Stimulated activated CD8-positive, alpha-beta memory T cell treated with anti-CD3 and anti-CD28 coated beads, Interleukin-15, amount 100 ng/mL, for 48 hours (primary cell): ENCODE measurements at regions not wholly inside any gene's neighbourhood (a gene's known extent, or its start where the extent isn't known, plus 50 kb on each side); places are given as distances from the start of the nearest gene placed in this dataset.
A peak's percentile ranks its signal among the peaks of the same experiment; 100 is the strongest.

Source experiments
- DNase-seq, 2 donors: peaks; one replicate each; pipeline ENCODE4 v3.0.0-alpha.2; 2020; ENCODE audit warnings: low read depth in 2 of 2

DNA sequence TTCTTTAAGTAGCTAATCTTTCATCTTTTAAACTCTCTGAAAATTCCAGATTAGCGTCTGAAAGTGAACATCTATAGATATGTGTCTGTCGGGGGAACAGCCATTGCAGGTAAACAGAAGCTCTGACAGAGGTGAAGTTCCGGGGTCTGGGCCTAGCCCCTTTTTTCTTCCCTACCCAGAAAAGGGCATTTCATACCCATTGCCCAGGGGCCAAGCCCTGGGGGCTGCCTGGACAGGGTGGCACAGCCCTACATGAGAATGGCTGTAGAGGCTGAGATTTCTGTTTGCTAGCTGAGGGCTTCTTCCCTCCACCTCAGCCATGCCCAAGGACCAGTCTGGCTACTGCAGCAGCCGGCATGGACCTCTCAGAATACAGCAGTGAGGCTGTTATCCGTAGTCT is 327.0 kb upstream of the PLET1 start:
- no peak for DNase-seq

DNA sequence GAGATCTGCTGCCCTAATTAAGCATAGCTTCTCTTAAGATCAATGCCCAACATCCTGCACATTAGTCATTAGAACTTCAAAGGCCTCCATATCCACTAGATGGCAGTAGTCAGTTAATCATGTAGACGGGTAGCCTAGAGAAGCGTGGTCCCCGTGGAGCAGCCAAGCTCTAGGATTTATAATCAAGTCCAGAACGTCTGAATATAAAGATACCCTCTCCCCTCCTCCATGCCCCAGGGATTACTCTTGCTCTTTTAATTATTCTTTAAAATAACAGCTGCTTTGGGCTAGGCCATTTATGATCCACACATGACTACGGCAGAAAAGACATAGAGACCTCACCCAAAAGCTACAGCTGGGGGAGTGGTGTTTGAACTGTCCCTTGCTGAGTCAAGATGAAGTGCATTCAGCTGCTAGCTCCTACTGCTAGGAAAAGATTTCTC is 327.6 kb upstream of the PLET1 start:
- peak in 1 of 2 donors; percentile 17 for DNase-seq

DNA sequence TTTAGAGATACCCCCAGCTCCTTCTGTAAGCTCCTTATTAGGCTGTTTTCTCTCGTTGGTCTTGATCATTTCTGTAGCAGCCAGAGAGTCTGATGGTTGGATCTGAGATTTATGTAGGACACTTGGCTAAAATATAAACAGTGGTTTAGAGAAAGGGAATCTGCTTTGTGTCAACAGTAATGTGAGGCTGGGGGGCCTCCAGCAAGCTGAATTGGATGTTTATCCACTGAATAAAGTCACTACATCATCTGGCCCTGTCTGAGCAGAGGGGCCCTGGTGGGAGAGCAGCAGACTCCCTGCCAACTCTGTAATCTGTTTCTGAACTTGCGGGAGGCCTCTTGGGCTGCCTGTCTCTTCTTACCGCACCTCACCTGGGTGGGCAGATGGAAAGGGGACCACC is 328.5 kb upstream of the PLET1 start:
- DNase-seq = no peak

DNA sequence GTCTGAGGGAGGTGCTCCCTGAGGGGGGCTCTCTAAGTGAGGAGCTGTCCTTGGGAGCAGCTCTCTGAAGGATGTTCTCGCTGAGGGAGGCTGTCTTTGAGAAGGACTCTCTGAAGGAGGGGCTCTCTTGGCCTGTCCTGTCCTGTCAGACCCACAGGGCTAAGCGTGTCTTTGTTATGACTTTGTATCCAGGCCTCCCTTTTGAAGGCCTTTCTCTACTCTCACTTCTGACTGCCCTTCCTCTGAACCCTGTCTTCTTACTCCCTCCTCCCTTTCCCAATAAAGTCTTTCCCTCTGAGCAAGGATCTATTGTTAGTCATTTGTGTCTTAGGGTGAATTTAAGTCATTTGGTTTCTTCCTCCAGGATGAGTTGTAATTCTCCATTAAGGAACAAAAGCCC is 330.1 kb upstream of the PLET1 start:
- DNase-seq = no peak

DNA sequence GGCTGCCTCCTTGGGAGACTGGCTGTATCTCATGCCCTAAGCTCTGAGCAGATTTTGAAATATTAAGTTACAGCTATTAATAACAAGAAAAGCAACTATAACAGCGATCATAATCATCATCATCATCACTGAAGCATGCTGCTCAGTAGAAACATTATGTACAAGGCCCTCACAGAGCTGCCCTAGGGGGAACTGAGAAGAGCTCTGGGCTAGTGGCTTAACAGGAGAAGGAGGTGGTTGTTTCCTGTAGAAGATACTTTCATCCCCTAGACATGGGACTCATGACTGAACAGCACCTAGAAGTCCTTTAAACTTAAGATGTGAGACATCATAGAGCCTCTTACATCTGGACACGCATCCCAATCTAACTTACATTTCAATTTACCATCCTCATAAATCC is 332.8 kb upstream of the PLET1 start:
- no peak for DNase-seq

DNA sequence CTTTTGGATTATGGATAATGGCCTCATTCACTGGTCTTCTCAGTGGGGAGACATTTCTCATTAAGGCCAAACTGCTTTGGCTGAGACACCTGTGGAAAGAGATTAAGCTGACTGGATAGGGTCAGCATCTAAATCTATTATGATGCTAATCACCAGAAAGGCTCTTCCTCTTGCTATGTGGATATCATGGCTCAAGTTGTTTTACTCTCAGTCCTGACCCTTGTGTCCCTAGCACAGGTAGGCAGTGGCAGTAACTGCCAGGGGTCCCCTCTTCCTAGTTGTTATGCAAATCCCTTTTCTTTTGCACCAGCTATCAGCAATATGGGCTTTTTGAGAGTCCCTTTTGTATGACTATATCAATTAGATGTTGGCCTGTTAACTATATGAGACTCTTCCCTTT is 335.7 kb upstream of the PLET1 start:
- DNase-seq = no peak

DNA sequence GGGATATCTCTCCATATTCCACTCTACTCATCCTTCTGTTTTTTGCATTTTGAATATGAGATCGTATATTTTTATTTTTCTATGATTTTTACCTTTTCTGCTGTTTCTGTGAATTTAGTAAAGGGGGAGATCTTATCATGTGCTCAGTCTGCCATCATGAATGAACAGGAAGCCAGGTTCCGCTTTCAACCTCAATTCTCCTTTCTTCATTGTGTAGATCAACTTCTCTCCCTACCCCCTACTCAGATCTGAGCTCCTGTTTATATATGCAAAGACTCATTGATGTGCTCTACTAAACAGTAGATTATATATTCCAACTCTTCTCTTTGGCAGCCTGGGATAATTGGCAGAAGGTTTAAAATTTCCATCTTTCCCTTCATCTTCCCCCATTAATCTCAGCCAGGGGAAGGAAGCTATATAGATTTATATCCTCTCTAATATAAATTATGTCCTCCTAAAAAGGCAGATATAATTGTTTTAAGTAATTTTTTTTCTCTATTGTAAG is 336.7 kb upstream of the PLET1 start:
- DNase-seq = no peak

DNA sequence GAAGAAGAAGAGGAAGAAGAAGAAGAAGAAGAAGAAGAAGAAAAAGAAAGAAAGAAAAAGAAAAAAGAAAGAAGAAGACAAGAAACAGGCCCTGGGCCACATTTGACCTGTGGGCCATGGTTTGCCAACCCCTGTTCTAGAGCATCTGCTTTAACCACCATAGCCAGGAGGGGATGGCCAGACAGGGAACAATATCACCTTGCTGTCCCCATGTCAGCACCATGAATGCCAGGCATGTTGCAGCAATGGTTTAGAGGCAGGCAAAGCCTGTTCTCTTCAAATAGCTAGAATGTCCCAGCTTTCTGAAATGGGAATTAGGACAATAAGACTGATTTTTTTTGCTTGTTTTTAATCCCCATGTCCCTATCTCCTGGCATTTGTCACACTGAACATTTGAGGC is 338.6 kb upstream of the PLET1 start:
- DNase-seq = no peak

DNA sequence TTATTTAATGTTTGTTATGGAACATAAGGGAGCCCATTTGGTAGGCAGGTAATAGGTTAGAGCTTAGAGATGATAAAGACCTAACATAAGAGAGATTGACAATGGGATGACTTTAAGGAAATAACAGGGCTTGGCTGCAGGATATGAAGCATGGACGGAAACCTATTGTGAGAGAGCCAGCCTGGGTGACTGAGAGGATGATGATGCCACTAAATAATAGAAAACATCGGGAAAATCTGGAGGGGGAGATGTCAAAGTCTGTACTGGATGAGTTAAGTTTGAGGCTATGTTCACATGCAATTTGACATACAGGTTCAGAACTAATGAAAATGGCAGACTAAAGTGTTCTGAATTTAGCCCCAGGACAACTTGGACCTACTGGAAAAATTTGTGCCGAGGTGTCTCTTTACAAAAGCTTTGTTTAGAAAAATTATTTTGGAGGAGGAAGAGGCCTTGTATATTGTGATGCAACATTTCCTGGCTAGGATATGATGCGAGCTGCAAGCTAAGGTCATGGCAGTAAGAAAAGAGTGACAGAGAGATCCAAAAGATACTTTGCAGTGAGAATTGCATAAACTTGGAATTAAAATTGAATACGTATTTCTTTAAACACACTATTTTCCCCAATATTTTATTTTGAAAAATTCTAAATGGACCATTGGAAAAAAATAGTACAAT is 339.3 kb upstream of the PLET1 start:
- DNase-seq = no peak

DNA sequence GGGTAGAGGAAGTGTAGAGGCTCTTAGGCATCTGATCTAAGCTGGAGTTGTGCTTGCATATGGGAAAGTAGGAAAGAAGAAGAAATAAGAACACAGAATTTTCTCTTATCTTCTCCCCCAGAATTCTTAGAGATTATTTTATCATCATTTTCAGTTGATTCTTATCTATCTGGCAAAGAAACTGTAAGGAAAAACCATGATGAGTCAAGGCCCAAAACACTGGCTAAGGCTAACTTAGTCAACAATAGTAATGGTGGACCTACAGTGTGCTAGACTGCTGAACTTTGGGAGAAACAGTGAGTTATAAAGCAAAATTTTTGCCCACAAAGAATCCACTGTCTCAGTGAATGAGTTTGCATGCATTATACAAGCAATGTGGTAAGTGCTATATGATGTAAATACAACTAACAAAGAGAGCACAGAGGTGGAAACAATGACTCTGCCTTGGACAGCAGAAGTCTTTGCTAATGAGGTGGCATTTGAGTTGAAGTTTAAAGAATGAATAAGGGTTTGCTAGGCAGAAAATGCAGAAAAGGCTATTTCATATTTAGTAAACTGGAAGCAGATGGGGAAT is 344.5 kb upstream of the PLET1 start:
- DNase-seq = no peak

DNA sequence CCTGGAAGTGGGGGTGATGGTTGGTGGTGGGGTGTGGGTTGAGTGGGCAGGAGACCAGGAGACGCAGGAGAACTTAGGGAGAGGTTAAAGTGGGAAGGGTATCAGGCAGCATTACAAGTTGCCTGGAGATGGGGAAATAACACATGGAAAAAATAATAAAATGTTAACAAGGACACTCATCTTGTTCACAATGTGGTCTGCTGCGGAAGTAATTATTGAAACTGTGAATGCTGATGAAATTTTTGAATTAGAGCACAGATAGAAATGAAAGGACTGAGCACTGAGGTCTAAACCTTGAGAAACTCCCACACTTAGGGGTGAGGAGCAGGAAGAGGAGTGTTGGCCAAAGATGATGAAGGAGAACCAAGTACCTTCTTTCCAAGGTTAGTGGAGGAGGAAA is 346.0 kb upstream of the PLET1 start:
- no peak for DNase-seq

DNA sequence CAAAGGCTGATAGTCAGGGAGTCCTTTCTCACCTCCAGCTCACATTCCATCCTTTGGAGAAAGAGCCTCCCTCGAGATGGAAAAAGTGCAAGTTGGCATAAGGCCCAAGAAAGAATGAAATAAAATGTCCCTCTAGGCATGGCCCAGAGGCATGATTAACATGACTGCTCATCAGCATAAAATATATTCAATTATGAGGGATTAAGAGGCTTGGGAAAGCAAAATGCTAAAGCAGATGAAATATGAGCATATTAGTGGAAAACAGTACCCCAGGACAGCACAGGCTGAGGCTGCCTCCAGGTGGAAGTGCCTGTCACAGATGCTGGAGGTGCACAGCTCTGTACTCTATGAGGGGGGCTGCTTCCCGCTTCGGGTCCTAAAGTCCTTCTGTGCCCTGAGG is 347.8 kb upstream of the PLET1 start:
- no peak for DNase-seq

DNA sequence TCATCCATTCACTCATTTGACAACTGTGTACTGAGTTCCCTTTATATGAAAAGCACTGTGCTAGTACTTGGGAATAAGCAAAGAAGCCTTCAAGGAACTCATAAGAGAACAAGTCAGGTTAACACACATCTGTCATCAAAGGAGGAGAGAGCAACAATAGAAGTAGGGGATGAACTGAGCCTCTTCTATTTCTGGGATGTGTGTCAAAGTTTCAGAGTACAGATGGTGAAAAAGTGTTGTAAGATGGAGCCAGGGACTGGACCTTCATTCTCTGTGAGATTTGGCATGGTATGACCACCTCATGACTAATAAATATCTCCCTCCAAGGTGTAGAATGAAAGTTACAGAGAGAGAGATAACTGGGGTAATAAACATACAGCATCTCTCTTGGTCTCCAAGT is 349.8 kb upstream of the PLET1 start:
- DNase-seq = no peak

DNA sequence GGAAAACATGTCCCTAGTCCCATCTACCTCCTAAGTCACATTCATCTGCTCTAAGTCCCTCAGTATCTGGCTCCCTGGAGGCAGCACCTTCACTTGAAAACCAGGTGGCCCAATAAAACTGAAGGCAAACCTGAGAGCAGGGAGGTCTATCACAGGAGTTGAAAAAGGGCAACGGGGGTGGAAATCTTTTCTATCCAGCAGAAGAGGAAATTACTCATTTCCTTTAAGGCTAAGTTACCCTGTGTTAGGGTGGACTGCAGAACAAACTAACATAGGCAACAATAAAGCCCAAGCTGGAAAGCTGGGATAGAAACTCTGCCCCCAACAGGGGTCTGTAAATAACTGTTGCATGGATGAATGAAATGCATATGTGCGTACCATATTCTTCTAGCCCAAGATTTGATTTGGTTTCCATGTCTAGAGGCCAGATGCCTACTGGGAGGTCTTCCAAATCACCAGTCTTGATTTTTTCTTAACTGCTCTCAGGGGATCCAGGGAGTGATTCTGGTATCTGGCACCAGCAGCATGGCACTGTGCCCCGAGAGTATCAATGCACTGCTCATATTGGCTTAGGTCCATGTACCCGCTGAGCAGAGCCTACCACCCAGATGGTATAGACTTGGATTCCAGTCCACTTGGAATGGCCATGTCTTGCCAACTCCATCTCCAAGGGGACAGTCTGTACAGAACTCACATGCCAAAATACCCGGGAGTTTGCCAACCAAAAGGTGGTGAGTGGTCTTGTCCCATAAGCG is 350.0 kb upstream of the NCAM1 start:
- DNase-seq = no peak

DNA sequence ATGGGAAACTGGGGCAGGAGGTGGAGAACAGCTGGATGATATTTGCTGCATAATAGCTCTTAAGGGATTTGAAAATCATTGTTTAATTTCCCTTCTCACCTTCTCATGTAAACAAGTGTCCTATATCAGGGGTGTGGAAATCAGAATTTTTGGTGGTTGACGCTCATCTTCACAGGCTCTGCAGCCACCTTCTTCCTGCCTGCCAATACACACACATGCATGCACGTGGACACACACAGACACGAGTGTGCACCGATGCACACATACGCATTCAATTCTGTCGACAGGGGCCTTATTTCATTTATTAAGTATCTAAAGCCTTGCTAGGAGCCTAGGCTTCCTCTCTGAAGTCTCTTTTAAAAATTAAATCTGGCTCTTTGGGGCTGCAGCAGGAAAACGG is 349.4 kb upstream of the NCAM1 start:
- no peak for DNase-seq

DNA sequence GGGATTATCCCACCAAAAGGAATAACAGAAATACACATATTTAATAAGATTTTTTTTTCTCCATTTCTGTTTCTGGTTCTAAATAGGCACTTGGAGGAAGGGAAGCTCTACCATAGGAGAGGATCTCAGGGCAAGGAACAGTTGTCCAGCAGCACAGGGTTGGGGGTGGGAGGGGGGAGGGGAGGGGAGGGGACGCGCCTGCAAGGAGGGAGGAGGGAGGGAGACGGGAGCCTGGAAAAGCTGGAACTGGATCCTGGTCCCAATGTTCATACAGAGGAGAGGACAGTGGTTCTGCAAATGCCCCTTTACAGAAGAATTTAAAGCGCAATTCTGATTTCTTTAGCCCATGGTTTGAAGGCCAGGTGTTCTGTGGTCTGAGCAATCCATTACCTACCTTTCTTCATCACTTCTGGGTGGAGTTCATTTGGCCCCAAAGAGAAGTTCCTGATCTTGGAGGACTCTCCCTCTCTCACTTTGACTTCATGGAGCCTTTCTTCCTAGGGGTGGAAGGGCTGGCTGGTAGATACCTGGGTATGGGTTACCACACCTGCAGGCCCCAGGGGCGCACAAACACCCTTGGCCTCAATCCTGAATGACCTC is 348.9 kb upstream of the NCAM1 start:
- DNase-seq = no peak

DNA sequence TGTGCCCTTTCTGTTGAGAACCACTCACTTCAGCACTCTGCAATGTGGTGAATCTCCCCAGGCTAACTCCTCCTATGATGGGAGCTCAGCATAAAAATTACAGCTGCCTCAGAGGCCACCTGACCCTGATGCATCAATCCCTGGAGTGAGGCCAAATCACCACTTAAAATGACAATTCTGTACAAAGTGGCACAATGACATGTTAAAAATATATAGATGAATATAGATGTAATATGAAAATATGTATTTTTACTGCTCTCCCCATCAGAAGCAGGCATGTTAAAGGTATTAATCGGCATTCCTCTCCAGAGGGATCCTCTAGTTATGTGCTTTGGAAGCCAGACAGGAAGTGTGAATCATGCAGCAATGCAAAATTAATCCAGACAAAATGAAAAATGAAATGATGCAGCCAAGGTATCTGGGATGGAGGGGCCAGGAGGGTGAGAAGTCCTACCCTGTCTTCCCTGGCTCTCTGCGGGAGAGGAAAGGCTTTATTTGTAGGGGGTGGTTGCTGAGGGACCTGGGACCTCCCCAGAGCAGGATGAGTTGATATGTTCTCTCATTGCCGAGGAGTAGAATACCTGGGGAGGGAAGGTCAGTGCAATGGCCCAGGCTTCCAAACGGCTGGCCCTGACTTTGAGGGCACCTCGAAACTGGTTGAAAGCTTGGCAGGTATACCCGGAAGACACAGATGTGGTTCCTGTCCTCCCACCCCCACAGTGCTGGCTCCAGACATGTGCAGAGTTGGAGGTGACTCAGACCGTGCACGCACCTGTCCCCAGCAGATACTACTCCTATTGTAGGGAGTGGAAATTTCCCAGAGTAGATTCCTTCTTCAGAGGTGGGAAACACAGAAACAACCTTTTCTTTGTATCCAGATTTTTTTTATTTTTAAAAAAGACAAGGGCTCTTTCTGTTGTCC is 347.9 kb upstream of the NCAM1 start:
- DNase-seq = no peak

DNA sequence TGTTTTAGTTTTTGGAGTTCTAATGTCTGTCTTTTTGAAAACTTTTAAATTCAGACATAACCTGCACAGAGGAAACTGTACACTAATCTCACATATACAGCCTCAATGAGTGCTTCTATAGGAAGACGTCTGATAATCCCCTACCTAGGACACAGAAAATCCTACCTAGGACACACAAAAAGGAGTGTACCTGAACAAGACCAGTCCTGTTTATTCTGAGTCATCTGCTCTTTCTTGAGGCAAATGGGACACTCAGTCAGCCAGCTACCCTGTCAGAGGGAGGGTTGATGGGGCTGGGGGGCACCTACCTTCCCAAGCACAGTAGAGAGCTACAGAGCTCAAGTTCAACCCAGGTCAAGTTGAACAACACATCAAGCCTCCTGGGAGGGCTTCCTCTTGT is 346.6 kb upstream of the NCAM1 start:
- DNase-seq = no peak

DNA sequence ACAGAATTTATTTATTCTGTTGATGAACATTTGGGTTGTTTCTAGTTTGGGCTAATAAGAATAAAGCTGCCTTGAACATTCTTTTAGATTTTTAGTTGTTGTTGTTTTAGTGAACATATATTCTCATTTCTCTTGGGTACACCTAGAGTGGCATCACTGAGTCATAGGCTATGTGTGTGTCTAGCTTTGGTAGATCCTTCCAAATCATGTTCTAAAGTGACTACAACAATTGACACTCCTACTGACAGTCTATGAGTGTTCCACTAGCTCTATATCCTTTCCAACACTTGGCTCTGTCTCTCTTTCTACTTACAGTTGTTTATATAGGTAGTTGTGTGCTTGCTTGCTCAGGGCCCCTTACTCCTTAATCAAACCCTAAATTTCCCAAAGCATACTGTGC is 346.0 kb upstream of the NCAM1 start:
- no peak for DNase-seq

DNA sequence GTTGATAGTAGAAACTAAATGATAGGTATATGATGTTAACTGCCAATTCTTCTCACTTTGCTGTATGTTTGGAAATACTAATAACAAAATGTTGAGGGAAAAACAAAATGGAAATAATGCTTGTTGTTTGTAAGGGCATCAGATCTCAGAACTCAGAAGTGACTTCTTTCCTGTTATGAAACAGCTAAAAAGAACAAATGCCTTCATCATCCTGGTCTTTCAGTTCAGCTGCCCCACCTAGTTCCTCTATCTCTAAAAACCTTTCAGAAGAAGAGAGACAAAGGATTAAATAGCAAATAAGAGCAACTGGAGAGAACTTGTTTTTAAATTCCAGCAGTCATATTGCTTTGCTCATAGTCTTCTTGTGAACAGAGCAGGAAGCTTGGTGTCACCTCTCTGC is 345.3 kb upstream of the NCAM1 start:
- DNase-seq = no peak

DNA sequence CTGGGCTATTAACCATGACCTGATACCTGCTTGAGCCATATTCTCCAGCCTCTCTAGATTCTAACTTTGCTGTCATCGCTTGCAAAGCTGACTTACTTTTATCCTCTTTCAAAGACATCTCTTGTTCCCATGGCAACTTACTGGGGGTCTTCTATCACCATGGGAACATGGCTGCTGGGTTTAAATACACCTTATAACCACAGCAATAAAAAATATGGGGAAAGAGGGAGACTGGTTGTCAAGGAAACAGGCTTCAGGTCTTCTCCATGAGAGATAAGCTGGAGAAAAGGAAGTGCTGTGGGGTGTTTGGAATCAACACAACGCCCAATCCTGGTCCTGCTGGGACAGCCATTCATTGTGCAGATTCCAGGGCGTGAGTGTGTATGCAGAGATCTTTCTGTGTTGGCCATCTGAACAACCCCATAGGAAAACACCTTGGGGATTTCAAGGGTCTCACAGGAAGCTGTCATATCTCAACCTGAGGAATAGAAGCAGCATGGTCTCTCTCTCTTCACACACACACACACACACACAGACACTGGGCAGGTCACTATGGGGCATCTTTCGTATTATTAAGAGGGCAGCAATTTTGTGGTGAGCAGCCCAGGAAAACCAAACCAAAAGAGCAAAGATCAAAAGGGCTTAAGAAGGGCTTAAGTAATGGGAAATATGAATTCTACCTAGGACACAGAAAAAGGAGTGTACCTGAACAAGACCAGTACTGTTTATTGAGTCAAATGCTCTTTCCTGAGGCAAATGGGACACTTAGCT is 344.7 kb upstream of the NCAM1 start:
- no peak for DNase-seq
